Tongue (tissue), 1 donor: ENCODE measurements at regions not wholly inside any gene's neighbourhood (a gene's known extent, or its start where the extent isn't known, plus 50 kb on each side); places are given as distances from the start of the nearest gene placed in this dataset.

ENCODE experiments used
- DNase-seq: peaks from one replicate; pipeline ENCODE4 v3.0.0-alpha.2; 2015

DNA sequence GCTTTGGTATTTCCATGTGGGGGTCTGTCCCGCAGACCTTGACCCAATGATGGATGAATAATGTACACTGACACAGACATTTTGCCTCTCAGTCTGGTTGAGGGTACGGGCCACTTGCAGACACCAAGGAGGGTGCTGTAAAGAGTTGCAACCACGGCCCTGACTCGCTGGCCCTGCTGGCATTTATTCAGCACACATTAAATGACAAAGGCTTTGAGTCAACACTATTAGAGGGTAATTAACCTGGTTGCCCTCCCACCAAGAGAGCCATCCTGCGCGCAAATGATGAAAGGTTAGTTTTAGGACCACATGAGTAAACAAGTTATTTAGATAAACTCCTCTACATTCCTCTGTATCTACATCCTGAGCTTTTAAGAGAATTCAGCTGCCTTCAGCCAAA lies 308.9 kb upstream of the MMS22L start:
- DNase-seq = no peak

DNA sequence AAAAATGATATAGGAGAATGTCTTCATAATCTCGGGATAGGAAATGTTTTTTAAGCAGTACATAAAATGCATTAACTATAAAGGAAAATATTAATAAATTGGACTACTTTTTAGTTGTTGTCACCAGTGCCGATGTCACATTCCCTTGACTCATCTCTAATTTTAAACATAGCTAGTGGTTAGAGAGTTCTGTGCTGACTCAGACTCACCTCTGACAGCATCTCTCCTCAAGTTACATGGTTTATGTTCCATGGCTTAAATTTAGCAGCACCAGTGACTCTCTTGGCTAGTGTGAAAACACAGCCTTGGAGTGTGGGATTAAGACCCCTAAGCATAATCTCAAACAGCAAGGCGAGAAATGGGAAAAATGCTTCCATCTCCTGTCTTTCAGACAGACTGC lies 311.8 kb upstream of the MMS22L start:
- DNase-seq = peak; percentile 28

DNA sequence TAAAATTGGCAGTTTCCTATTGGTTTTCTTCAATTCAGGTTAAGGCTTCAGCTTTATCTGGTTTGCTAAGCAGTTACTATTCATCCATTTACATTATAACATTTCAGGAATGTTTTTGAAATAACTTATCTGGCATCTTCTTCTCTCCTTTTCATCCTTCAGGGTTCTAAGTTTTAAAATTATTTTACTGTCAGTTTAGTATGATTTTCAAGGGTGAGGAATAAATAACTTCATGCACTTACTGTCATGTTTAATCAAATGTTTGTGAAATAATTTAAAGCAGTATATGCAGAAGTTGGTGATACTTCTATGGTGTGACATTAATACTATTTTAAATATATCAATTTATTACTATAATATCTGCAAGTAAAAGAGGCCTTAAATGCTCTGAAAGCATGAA lies 338.1 kb upstream of the MMS22L start:
- no peak for DNase-seq

DNA sequence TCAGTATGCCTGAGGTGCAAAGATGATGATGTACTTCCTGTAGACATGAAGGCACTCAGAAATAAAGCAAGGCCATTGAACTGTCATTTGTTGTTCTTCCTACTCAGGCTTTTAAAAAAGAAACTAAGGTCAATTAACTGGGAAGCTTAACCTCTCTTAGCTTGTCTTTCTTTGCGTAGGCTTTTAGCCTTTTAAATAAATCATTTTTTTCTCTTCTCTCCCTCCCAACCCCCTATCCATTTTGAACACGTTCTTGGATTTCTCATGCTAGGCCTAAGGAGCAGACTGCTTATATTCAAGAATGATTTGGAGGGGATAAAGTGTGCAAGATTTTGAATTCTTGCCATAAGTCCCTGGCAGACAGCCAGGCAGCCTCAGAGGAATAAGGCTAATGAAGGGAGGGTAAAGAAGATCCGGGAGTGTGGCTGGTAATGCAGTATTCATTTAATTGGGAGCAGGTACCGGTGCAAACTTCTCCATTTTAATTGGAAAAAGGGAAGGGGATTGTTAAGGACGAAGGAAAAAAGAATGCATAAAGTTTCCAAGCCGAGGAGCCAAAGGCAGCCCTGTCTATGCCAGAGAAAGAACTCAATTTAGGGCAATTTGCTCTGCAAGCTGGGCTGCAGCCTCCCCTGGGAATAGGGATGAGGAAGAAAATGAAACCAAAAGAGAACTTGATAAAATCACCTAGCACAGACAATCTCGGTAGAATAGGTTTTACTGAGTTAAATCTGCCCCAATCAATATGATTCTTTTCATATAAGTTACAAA lies 343.8 kb upstream of the MMS22L start:
- DNase-seq = peak; percentile 61

DNA sequence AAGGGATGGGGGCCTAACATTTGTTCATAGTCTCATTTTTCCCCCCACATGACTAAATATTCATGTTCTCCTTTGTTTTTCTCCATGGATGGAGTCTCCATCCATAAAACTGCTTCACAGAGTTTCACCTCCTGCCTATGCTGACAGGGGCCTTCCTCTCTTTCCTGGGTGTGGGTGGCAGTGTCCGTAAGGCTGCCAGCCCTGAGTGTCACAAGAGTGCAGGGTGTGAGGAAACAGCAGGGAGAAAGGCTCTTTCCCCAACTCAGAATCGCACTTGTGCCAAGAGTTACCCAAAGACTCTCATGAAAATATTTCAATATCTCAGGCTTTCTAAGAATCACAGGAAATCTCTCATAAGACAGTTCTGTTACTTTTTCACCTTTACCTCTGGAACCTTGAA lies 346.2 kb upstream of the MMS22L start:
- DNase-seq = no peak

DNA sequence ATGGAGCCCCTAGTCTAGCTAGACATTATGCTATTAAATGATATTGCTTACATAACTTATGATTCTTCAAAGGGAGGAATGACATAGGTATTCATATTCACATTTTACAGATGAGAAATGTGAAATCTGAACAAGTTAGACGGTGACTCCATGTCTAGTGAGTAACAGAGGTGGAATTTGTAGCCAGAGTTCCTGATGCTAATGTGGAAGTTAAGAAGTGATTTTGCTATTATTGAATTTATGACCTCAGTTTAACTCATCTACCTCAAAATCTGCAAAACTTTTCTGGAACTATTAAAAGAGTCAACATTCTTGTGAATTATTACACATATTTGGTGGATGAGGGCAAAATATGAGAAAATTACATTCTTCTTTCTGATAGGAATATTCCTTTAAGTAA lies 347.6 kb upstream of the MMS22L start:
- DNase-seq = no peak

DNA sequence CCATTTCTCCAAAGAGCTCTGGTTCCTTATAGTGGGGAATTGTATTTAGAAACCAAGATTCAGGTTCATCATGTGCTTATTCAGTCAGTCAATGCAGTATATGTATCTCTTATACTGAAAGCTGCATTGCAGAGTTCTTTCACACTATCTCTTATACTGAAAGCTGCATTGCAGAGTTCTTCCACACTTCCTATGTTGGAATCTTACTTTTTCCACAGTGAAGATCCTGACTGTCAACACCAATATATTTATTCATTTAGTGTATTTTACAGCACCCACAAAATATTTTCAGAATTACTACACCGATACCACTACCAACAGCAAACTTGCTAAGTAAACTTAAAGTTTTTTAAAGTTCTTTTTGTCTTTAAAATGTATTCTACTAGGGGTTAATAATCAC lies 349.3 kb upstream of the MMS22L start:
- DNase-seq = no peak

DNA sequence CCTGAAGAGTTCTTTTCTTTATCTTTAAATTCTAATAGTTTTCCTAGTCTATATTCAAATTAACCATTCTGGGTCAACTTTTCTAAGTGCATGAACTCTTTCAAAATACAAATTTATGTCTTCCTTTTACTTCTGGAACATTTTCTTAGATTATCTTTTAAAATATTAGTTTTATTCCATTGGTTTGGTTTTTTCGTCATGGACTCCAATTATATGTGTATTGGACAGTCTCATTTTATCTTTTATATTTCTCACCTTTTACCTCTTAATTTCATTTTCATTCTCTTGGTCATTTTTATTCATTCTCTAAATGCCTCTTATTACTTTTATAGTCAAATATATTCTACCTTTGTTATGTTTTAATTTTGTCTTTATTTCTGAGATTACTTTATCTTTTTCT lies 356.7 kb upstream of the MMS22L start:
- DNase-seq = no peak

DNA sequence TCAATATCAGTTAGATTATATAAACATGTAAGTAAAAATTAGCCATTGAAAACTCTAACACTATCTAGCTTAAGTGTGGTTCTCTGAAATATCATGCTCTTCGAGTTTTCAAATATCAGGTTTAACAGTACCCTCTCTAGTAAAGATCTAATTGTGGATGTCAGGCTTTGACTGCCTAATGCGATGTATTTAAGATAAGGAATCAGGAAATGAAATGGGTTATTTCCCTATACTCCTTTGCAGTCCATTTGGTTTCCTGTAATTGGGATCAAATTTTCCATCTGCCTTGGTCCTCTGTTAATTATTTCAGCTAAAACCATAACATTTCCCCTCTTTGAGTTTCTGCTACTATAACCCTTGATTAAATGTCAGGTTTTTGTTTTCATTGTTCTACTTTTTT lies 361.3 kb upstream of the MMS22L start:
- DNase-seq = no peak

DNA sequence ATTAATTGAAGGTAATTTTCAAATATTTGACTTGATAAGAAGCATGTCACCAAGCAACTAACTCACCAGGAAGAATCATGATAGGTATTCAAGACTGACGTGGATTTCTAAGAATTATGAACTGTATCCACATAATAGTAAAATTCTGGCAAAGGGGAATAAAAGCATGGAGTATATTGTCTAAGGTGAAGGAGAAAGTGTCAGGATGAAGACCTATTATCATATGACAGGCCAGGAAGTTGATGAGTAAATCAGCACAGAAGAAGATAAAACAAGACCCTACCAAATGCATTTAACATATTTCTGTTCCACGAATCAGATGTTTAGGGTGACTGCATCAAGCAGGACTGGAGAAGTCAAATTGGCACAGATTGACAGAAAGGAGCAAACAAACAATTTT lies 362.7 kb upstream of the MMS22L start:
- no peak for DNase-seq

DNA sequence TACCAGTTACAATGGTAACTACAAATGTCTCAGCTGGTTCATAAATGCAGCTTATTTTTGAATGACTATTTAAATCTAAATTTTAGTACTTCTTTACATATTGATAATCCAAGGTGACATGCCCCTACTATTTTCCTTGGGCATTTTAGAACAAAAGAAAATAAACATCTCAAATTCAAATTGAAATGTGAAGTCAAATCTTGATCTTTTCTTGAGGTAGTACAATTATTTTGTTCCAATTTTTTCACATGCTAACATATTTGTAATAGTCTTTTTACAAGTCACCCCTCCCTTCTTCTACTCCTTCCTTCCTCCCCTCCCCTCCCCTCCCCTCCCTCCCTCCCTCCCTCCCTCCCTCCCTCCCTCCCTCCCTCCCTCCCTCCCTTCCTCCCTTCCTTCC lies 370.1 kb upstream of the MMS22L start:
- DNase-seq = no peak

DNA sequence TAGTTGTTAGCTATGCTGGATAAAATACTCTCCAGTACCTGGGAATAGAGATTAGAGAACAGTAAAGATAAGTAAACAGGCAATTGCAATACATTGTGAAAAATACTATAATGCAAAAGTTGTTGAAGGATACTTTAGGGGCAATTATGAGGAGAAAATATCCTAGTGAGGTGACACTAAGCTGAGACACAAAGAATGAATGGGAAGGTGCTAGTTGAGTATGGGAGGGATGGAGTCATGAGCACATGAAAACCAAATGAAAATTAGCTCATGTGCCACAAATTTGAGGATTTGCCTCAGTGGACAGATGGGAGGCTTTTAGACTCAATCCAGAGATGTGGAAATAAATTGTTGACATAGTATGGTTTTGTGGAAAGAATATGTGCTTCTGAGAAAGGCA lies 370.5 kb upstream of the MMS22L start:
- DNase-seq = no peak

DNA sequence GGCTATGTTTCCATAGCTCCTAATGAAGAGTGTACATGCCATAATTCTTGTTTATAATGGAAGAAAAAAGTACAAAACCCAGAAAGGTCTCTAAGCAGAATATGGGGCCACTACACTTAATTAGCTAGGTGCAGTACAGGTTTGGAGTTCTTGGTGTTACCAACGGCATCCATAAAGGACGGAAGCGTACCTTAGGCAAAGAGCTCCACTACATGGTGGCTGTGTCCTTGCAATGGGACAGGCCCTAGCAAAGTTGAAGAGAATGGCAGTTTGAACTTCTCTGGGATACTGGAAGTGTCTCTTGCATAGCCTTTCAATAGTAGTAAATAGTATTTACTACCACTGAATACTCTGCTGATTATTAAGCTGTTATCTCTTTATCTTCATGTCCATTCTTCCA lies 371.7 kb upstream of the MMS22L start:
- DNase-seq = no peak

DNA sequence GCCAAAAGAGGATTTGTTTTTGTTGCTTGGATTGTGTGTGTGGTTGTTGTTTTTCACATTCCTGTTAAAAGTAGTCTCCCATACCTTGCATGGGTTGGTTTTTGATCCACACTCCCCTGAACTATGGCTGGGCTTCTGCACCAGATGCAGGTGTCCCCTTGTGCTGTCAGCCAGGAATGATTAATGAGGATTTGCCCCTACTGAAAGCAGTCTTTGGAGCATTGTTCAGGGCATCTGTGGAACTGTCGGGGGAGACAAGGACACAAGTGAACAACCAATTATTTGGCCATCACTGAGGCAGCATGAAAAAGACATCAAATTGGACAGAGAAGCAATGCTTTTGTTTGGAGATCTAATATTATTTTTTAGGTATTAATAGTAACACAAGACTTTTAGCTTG lies 373.2 kb upstream of the MMS22L start:
- DNase-seq = no peak

DNA sequence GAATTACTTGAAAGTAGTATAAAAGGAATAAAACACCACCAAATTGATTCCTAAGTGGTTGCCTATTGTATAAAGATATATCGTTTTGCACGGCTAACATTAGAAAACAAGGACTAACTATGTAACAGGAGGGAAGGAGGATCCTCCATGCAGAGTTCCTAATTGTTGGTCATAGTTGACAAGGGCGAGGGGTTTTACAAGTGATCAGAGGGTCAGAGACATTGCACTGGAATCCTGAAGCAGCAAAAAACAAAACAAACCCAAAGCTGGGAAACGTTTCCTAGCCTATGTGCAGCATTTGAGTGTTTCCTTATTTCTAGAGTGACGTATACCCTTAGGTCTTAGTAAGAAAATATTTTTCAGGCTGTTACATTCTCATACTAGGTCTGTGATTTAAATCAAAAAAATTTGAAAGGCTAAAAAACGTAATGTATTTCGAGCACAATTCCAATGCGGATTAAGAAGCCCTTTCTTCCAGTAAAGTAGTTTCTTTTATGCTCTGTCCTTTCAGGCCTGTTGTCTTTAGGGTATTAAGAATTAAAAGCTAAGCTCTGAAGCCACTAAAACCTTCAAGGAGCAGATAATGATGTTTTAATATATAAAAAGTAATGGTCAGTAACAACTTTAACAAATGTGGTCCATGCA lies 373.8 kb upstream of the MMS22L start:
- no peak for DNase-seq

DNA sequence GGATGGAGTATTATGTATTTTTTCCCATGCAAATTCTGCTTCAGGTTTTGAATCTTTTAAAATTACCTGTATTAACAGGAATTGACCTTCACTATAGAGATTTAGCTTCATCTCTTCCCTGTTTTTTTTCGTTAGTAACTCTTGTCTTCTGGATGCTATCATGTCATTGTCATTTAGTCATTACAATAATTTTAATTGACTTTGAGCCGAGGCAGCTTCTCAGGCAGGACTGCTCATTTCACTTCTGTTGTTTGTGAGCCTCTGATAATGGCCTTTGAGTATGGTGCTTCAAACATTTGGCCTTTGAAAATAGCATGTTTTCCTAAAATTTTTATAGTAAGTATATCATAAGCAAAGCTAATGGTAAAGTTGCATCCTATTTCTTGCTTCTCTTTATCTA lies 375.1 kb upstream of the MMS22L start:
- no peak for DNase-seq

DNA sequence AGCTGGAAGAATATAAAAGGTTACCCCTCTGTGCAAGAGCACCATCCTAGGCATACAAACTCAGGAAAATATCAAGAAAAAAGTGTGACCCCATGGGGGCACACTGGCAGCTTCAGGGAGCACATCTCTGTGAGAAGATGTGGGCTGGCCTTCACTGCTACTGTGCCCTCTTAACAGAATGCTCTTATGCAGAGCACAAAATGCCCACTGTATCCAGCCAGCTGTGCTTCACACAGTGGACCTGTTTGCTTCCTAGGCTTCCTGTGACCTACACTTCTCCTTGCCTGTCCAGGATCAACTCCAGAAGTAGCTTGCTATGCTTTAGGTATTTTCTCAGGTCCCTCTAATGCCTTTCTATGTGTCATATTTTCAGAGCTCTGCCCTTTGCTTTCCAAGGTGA lies 380.2 kb upstream of the MMS22L start:
- no peak for DNase-seq

DNA sequence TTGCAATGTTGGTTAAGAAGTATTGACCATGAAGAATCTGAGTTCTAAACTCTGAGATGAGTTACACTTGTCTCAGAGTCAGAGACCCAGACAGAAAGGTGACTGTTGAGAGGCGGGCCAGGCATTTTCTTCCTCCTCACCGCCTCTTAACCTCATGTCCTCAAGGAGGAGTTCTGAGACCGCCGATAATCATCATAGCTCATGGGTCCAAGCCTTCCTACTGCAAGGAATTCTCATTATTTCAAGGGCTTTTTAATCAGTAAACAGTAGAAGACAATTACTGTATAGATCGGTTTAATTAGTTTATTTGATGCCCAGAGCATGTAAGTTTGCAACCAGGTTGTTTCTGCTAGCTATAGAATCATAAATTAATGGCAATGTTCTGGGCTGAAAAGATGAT lies 382.4 kb upstream of the MMS22L start:
- no peak for DNase-seq

DNA sequence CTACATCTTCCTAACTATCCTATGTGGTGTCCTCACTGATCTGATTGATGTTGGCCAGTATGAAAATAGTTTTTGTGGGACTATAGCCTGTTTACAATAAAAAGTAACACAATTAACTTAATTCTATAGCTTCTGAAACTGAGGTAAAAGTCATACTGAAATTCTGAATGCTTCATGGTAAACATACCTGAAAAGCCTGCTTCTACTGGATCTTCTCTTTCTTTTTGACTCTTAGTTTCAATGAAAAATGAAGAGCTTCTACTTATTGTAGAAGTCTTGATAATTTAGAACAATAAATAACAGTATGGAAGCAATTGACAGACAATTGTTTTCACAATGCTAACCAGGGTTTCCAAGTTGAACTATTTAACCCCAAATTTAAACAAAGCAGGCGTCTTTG lies 383.9 kb upstream of the MMS22L start:
- DNase-seq = no peak

DNA sequence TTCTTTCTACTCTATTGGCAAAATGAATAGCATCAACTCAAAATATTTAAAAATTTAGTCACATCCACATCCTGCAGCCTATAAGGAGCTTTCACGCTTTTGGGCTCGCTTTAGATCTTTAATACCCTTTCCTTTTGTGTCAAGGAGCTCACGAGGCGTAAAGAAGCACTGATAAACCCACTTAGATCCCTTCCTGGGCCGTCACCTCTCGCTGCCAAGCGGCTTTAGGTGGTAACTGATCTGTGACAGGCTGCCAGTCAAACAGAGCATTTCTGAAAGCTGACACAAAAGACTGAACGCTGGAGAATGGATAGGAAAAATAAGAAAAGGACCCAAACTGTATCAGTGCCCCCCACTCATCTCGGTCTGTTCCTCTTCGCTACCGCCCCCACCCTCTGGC lies 385.7 kb upstream of the MMS22L start:
- DNase-seq = no peak

DNA sequence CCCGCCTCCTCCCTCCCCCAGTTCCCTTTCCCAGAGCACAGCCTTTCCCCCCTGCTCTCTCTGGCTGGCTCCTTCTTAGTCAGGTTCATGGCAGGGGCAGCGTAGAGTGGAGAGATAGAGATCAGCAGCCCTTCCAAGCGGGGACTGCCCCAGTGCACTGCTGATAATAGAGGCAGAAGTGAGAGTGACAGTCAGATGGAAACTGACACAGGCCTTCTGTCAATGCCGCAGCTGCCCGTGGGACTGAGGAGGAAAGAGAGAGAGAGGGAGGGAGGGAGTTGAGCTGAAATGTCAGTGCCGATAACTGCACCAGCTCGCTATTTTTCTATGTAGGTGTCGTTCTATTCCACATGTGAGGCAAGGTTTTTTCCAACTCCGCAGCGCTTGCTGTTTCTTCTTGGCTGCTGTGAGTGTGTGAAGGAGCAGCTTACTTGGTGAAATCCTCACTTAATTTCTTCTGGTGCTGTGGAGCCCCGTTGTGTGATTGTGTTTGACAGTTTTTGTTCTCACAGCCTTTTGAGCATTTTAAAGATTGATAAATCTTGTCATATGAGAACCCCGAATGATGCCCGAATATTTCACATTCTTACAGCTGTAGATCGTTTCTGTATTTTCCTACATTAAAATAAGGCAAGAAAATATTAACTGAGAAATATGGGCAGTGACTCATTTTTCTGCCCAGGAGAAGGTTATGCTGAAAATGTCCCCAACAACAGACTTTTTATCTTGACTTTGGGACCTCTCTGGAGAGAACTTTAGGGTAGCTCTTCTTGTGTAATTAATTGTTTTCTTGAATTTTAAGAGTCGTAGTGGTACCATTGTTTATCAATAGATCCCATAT lies 386.4 kb upstream of the MMS22L start:
- DNase-seq = peak; percentile 24

DNA sequence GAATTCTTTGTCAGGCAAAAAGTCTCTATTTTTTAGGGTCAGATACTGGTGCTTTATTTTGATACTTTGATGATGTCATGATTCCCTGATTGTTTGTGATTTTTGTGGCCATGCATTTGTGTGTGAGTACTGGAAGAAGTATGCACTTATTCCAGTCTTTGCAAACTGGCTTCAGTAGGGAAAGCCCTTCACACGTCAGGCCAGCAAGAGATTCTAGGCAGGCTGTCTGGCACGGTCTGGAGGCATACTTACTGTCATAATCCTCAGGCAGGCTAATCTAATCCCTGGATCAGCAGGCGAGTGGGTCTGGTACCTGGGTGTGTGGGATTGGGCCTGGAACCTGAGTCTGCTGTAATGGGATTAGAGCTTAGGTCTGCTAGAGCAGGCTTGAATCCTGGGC lies 391.8 kb upstream of the MMS22L start:
- no peak for DNase-seq

DNA sequence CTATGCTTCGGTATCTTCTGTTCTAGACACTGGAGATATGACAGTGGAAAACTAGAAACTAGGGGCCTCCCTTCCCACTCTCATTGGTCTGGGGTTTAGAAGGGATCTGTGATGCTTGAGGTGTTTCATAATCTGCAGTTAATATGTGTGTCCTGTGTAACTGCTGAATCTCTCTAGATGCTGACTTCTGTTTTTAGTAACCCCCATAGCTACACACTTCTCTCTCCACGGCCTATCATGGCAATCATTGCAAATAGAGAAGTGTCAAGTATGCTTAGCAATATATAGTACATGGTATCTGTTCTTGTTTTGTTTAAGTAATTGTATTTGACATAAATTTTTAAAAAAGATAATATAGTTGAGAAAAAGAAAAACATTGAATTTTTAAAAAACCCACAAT lies 394.6 kb upstream of the MMS22L start:
- DNase-seq = no peak

DNA sequence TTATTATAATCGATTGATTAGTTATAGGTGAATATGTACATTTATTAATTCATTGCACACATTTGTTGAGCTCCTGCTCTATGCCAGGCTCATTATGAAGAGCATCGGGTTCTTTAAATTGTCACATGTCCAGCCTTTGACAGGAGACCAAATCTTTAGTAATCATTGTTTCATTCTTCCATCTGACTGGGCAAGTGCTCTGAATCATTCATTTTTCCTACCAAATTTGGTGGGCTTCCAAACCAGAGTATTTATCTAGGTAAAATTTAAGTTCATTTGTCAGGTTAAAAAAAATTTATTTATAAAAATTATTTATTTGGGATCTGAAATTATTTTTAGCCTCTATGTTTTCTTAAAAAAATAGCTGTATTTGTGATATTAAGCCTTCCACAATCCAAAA lies 404.9 kb upstream of the MMS22L start:
- DNase-seq = no peak
